ENCODE measurements at regions not wholly inside any gene's neighbourhood (a gene's known extent, or its start where the extent isn't known, plus 50 kb on each side); places are given as distances from the start of the nearest gene placed in this dataset.

DNA sequence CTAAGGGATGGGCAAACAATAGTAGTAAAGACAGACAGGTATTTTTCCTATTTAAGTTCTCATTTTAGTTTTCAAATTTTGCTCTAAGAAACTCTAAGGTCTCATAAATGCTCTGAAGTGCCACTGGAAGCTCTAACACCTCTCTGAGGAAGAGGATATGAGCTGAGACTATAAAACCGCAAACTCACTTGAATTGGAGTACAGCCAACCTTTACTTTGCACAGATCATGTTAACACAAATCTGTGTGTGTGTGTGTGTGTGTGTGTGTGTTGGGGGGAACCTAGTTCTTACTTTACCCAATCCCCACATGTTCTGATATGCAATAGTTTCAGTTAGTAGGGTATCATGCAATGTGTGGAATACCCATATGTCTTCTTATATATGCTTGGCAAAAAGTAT, 446.8 kb downstream of the CHL1 start:
- Mint-ChIP-seq H3K9me3 (no peaks in the 10 kb centered on the region), H3K4me3 (no peak overlapping the region), H3K36me3 (no peaks in the 10 kb centered on the region), H3K27ac (no peak overlapping the region), H3K4me1 (ENCODE audit: unreplicated experiment) (no peaks in the 10 kb centered on the region), H3K27me3 (no peaks in the 10 kb centered on the region)
- no peak for DNase-seq (ENCODE audit: extremely low spot score, unreplicated experiment)
- no peak for TF ChIP-seq CTCF (conservative IDR thresholded peaks at IDR 0.05)

DNA sequence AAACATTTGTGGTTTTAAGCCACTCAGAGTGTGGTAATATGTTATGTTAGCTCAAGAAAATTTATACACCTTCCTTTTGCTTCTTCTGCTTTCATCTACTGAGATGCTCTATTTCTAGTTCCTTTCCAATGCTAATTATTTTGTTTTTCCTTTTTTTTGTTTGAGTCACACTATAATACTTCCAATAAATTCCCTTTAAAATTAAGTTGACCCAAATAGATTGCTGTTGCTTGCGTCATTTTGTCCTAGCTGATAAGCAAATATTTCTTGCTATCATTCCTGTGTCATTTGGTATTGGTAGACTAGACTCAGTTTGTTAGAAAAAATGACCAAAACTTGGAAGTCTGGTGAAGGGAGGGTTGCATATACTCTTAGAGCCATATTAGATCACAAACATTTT, 437.0 kb upstream of the CNTN6 start:
- Mint-ChIP-seq H3K27me3 (peaks cover 2% of the 10 kb centered on the region), H3K4me1 (ENCODE audit: unreplicated experiment) (no peaks in the 10 kb centered on the region), H3K4me3 (no peak overlapping the region), H3K27ac (no peak overlapping the region), H3K36me3 (no peaks in the 10 kb centered on the region), H3K9me3 (no peaks in the 10 kb centered on the region)
- no peak for TF ChIP-seq CTCF (conservative IDR thresholded peaks at IDR 0.05)
- DNase-seq (ENCODE audit: extremely low spot score, unreplicated experiment), result no peak

DNA sequence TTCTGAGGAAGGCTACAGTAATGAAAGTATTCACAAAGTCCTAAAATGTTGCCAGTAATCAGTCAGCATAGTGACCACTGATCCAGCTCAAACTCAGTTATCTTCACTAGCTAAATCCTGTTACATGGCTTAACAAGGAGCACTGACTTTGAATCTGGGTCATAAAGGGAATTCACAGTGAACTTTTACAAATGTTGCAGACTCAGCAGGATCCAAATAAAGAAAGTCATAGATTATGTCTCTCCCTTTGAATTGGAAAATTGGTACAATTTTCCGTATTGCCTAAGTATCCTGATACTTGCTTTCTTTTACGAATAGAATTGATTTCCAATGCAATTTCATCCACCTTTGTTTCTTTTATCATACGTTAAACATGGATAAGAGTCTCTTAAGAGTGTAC, 431.5 kb upstream of the CNTN6 start:
- Mint-ChIP-seq H3K9me3 (no peaks in the 10 kb centered on the region), H3K4me3 (no peak overlapping the region), H3K36me3 (no peaks in the 10 kb centered on the region), H3K27me3 (no peaks in the 10 kb centered on the region), H3K4me1 (ENCODE audit: unreplicated experiment) (no peaks in the 10 kb centered on the region), H3K27ac (no peak overlapping the region)
- no peak for DNase-seq (ENCODE audit: extremely low spot score, unreplicated experiment)
- no peak for TF ChIP-seq CTCF (conservative IDR thresholded peaks at IDR 0.05)

- no peaks in the 10 kb centered on the region for H3K4me1 Mint-ChIP-seq (ENCODE audit: unreplicated experiment)
- H3K4me3 Mint-ChIP-seq, result no peak overlapping the region
- no peak for TF ChIP-seq CTCF (conservative IDR thresholded peaks at IDR 0.05)
- H3K27me3 Mint-ChIP-seq, result no peaks in the 10 kb centered on the region
- no peak overlapping the region for H3K27ac Mint-ChIP-seq
- no peaks in the 10 kb centered on the region for H3K36me3 Mint-ChIP-seq
- H3K9me3 Mint-ChIP-seq, result no peaks in the 10 kb centered on the region
- DNase-seq (ENCODE audit: extremely low spot score, unreplicated experiment), result no peak
Observed at GRCh38 chr3:674116-674515, 418.7 kb upstream of the CNTN6 start.

GRCh38 chr3:675846-676245, 417.0 kb upstream of the CNTN6 start:
- Mint-ChIP-seq H3K9me3 (no peaks in the 10 kb centered on the region), H3K4me1 (ENCODE audit: unreplicated experiment) (no peaks in the 10 kb centered on the region), H3K4me3 (no peak overlapping the region), H3K36me3 (no peaks in the 10 kb centered on the region), H3K27ac (no peak overlapping the region), H3K27me3 (no peaks in the 10 kb centered on the region)
- TF ChIP-seq CTCF (conservative IDR thresholded peaks at IDR 0.05), result no peak
- no peak for DNase-seq (ENCODE audit: extremely low spot score, unreplicated experiment)

GRCh38 chr3:683770-684169, 409.1 kb upstream of the CNTN6 start:
- DNase-seq (ENCODE audit: extremely low spot score, unreplicated experiment), result no peak
- no peak overlapping the region for H3K27ac Mint-ChIP-seq
- H3K9me3 Mint-ChIP-seq, result no peaks in the 10 kb centered on the region
- H3K27me3 Mint-ChIP-seq, result peaks cover 8% of the 10 kb centered on the region
- H3K36me3 Mint-ChIP-seq, result no peaks in the 10 kb centered on the region
- no peak overlapping the region for H3K4me3 Mint-ChIP-seq
- no peak for TF ChIP-seq CTCF (conservative IDR thresholded peaks at IDR 0.05)
- H3K4me1 Mint-ChIP-seq (ENCODE audit: unreplicated experiment), result no peaks in the 10 kb centered on the region

All from type B pancreatic cell (in vitro differentiated cells).